ENCODE measurements at regions not wholly inside any gene's neighbourhood (a gene's known extent, or its start where the extent isn't known, plus 50 kb on each side); places are given as distances from the start of the nearest gene placed in this dataset.

GRCh38 chr5:2102819-2103776, 220.4 kb upstream of the IRX4 start:
- H3K79me2 ChIP-seq (ENCODE audit: insufficient read depth, low read length) = no peaks in the 10 kb centered on the region
- no peaks in the 10 kb centered on the region for H3K4me1 ChIP-seq (ENCODE audit: insufficient read depth, low read length)
- no peaks in the 10 kb centered on the region for H4K20me1 ChIP-seq (ENCODE audit: insufficient read depth, low read length)
- H3K27ac Mint-ChIP-seq (ENCODE audit: unreplicated experiment) = no peak overlapping the region
- no peaks in the 10 kb centered on the region for H3K4me1 Mint-ChIP-seq (ENCODE audit: low read depth, unreplicated experiment)
- H3K4me3 Mint-ChIP-seq (ENCODE audit: unreplicated experiment) = no peak overlapping the region
- DNase-seq (ENCODE audit: low read depth) (no peak), FAIRE-seq (no peak)
- H3K36me3 Mint-ChIP-seq (ENCODE audit: low read depth, unreplicated experiment) = no peaks in the 10 kb centered on the region
- H3K27me3 ChIP-seq (ENCODE audit: insufficient read depth, low read length) = no peaks in the 10 kb centered on the region
- TF ChIP-seq, protein P1, sequence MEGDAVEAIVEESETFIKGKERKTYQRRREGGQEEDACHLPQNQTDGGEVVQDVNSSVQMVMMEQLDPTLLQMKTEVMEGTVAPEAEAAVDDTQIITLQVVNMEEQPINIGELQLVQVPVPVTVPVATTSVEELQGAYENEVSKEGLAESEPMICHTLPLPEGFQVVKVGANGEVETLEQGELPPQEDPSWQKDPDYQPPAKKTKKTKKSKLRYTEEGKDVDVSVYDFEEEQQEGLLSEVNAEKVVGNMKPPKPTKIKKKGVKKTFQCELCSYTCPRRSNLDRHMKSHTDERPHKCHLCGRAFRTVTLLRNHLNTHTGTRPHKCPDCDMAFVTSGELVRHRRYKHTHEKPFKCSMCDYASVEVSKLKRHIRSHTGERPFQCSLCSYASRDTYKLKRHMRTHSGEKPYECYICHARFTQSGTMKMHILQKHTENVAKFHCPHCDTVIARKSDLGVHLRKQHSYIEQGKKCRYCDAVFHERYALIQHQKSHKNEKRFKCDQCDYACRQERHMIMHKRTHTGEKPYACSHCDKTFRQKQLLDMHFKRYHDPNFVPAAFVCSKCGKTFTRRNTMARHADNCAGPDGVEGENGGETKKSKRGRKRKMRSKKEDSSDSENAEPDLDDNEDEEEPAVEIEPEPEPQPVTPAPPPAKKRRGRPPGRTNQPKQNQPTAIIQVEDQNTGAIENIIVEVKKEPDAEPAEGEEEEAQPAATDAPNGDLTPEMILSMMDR (IDR thresholded peaks at IDR 0.05; ENCODE audit: insufficient read depth, low read depth, low read length) = no peak
- TF ChIP-seq EZH2 (IDR thresholded peaks at IDR 0.05; ENCODE audit: insufficient read depth, low read length) = no peak
- peaks cover 5% of the 10 kb centered on the region for H3K9me3 ChIP-seq (ENCODE audit: insufficient read depth, low read depth, low read length)
- H3K9ac ChIP-seq (ENCODE audit: low read length) = no peak overlapping the region
- H3K27me3 Mint-ChIP-seq (ENCODE audit: low read depth, unreplicated experiment) = peaks cover 5% of the 10 kb centered on the region
- peaks cover 2% of the 10 kb centered on the region for H3K9me3 Mint-ChIP-seq (ENCODE audit: unreplicated experiment)
- no peak overlapping the region for H3K4me3 ChIP-seq (ENCODE audit: insufficient read depth, low read depth, low read length)
- no peak overlapping the region for H3K4me2 ChIP-seq (ENCODE audit: low read length)
- H3K27ac ChIP-seq (ENCODE audit: low read depth, low read length) = no peak overlapping the region
- H3K36me3 ChIP-seq (ENCODE audit: insufficient read depth, low read length) = no peaks in the 10 kb centered on the region
- H2AFZ ChIP-seq (ENCODE audit: low read depth, low read length) = no peak overlapping the region

DNA sequence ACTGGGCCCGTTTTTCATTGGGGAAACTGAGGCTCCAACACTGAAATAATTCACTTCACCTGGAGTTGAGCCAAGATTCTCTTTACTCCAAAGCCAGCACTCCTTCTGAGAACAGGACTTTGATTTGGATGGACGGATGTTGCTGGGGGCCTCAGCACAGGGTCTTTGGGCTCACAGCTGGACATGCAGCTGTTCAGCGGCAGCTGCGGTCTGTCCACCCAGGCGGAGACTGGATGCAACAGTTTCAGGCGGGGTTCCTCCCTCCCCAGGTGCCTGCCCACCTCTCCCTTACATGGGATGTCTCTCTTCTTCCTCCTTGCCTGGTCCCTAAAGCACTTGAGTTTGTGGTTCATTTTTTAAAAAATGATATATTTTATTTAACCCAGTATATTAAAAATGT, 219.0 kb upstream of the IRX4 start:
- Histone ChIP-seq H3K79me2 (ENCODE audit: insufficient read depth, low read length) (no peaks in the 10 kb centered on the region), H3K9ac (ENCODE audit: low read length) (no peak overlapping the region), H3K4me1 (ENCODE audit: insufficient read depth, low read length) (no peaks in the 10 kb centered on the region), H2AFZ (ENCODE audit: low read depth, low read length) (no peak overlapping the region), H3K4me2 (ENCODE audit: low read length) (no peak overlapping the region), H3K27me3 (ENCODE audit: insufficient read depth, low read length) (no peaks in the 10 kb centered on the region), H3K4me3 (ENCODE audit: insufficient read depth, low read depth, low read length) (no peak overlapping the region), H3K36me3 (ENCODE audit: insufficient read depth, low read length) (no peaks in the 10 kb centered on the region), H3K9me3 (ENCODE audit: insufficient read depth, low read depth, low read length) (peaks cover 5% of the 10 kb centered on the region), H3K27ac (ENCODE audit: low read depth, low read length) (no peak overlapping the region), H4K20me1 (ENCODE audit: insufficient read depth, low read length) (no peaks in the 10 kb centered on the region)
- Mint-ChIP-seq H3K9me3 (ENCODE audit: unreplicated experiment) (peaks cover 2% of the 10 kb centered on the region), H3K27ac (ENCODE audit: unreplicated experiment) (no peak overlapping the region), H3K4me3 (ENCODE audit: unreplicated experiment) (no peak overlapping the region), H3K27me3 (ENCODE audit: low read depth, unreplicated experiment) (peaks cover 16% of the 10 kb centered on the region), H3K36me3 (ENCODE audit: low read depth, unreplicated experiment) (no peaks in the 10 kb centered on the region), H3K4me1 (ENCODE audit: low read depth, unreplicated experiment) (no peaks in the 10 kb centered on the region)
- FAIRE-seq (no peak), DNase-seq (ENCODE audit: low read depth) (no peak)
- TF ChIP-seq, protein P1 (IDR thresholded peaks at IDR 0.05; ENCODE audit: insufficient read depth, low read depth, low read length) = no peak
- TF ChIP-seq EZH2 (IDR thresholded peaks at IDR 0.05; ENCODE audit: insufficient read depth, low read length) = no peak

Measured in astrocyte (in vitro differentiated cells and primary cell).